GM12873 (cell line): ENCODE measurements at regions not wholly inside any gene's neighbourhood (a gene's known extent, or its start where the extent isn't known, plus 50 kb on each side); places are given as distances from the start of the nearest gene placed in this dataset.

Source experiments
- TF ChIP-seq, protein P1 (sequence below): IDR thresholded peaks from 2 replicates; pipeline ENCODE4 v1.5.1; 2012; ENCODE audit warnings: low read depth, mild to moderate bottlenecking, moderate library complexity, low read length, control low read depth; ENCODE audit not compliant: insufficient read depth; ENCODE audit errors: missing control alignments

DNA sequence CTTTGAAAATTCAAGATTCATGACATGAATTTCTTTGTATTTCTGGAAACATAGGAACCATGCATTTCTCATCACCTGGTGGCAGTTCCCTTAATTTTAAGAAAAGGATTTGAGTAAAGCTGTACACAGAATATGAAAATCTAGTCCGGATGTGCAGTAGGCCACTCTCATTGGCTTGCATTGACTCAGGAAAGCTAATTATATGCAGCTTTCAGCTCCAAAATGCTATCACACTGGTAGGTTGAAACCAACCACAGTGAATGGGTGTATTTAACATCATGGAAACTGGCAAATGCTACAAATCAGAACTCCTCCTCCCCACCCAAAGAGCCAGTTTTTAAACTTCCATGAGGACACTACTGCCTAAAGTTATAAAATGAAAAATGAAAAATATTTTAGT lies 161.6 kb upstream of the FBXL17 start:
- TF ChIP-seq, protein P1, sequence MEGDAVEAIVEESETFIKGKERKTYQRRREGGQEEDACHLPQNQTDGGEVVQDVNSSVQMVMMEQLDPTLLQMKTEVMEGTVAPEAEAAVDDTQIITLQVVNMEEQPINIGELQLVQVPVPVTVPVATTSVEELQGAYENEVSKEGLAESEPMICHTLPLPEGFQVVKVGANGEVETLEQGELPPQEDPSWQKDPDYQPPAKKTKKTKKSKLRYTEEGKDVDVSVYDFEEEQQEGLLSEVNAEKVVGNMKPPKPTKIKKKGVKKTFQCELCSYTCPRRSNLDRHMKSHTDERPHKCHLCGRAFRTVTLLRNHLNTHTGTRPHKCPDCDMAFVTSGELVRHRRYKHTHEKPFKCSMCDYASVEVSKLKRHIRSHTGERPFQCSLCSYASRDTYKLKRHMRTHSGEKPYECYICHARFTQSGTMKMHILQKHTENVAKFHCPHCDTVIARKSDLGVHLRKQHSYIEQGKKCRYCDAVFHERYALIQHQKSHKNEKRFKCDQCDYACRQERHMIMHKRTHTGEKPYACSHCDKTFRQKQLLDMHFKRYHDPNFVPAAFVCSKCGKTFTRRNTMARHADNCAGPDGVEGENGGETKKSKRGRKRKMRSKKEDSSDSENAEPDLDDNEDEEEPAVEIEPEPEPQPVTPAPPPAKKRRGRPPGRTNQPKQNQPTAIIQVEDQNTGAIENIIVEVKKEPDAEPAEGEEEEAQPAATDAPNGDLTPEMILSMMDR, result no peak

DNA sequence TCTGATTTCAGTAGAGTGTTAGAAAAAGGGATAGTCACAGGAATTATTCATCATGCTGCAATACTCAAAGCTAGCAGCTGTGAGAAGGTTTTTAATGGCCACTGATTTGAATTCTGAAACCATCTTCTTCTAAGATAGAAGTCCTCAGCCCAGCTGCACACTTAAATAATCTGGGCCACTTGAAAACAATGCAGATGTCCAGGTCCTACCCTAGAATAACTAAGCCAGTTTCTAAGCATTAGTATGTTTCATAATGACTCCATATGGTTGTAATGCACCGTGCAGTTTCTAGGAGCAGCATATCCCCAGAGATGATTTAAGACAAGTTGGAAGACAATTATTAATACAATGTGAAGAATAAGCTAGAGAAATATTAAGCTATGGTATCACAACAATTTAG lies 159.9 kb upstream of the FBXL17 start:
- TF ChIP-seq, protein P1, result no peak

DNA sequence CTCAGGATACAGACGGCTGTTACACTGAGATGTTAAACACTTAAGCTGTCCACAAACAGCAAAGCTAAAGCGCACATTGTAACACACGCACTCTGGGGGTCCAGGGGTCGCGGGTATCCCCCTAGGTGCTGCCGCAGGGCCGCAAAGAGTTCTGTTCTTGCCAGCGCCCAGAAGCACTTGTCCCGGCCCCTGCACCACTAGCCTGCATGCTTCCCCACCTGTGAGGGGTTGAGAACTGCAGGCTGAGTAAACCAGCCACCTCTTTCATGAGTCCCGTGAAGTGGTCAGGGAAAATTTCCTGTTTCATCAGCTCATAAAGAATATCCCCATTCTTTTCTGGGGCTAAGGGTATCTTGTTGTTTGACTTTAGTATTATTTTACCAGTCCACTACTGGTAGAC lies 154.4 kb upstream of the FBXL17 start:
- TF ChIP-seq, protein P1, result no peak

DNA sequence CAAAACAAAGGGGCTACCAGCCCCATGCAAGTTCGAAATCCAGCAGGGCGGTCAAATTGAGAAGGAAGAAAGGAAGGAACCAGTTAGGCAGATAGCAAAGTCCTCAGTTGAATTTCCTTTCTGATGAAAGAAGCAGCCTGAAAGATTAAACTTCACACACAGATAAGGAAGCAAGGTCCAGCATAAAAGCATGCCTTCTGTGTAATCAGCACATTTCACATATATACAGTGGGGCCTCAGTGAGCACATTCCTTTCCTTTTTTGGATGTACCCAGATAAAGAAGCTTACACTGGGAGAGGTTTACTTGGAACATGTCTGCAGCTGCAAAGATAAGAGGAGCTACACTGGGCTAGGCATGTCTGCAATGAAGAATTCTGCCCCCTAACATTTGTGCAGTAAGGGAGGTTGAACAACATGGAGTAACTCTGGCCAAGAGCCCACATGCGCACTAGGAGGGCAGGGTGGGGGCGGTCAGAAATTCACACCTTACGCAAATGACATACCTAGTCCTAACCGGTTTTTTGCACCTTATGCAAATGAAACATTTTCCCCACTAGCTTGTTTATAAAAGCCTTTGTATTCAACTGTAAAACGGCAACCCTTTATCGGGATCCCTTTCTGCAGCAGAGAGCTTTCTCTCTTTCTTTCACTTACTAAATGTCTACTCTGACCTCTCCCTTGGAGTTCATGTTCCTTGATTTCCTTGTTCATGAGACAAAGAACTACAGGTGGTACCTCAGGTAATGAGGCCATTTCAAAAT lies 149.7 kb upstream of the FBXL17 start:
- TF ChIP-seq, protein P1, result no peak

DNA sequence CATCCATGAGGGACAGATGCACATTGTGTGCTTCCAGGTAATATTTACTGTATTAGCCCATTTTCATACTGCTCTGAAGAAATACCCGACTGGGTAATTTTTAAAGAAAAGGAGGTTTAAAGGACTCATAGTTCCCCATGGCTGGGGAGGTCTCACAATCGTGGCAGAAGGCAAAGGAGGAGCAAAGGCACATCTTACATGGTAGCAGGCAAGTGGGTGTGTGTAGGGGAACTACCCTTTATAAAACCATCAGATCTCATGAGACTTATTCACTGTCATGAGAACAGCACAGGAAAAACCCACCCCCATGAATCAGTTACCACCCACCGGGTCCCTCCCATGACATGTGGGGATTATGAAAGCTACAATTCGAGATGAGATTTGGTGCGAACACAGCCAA lies 148.8 kb upstream of the FBXL17 start:
- TF ChIP-seq, protein P1, result no peak

DNA sequence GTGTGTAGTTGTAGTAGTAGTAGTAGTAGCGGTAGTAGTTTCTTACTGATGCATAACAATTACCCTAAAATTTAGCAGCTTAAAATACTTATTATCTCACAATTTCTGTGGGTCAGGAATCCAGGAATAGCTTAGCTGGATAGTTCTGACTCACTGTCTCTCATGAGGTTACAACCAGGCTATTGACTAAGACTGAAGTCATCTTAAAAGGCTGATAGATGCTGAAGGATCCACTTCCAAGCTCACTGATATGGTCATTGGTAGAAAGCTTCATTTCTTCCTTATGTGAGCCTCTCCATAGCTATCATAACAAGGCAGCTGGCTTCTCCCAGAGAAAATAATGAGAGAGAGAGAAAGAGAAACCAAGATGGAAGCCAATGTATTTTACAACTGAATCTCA lies 147.5 kb upstream of the FBXL17 start:
- TF ChIP-seq, protein P1, result no peak

DNA sequence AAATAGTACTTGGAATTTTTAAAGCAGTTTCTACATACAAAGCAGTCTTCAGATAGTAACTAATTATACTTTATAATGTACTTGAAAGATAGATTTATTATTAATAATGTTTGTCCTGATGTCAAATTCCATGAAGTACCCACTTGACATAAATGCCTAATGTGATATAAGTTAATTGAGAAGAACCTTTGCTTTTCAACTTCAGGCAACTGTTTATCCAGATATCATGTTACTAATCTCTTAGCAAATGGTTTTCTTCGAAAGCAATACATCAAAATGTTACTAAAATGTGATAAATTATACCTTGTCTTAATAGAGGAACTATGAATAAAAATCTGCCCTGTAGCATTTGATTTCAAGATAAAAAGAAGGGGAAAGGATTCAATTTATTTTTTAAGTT lies 146.8 kb upstream of the FBXL17 start:
- TF ChIP-seq, protein P1, result no peak
